Eye (tissue), 1 donor: ENCODE measurements at regions not wholly inside any gene's neighbourhood (a gene's known extent, or its start where the extent isn't known, plus 50 kb on each side); places are given as distances from the start of the nearest gene placed in this dataset.
"Not testable (repeated sequence)": the region's sequence is repeated elsewhere in the genome, so short reads cannot be mapped to it uniquely, and the experiment has no call there.

Source experiments
- DNase-seq: peaks from one replicate; pipeline ENCODE4 v3.0.0-alpha.2; 2015

GRCh38 chr3:33957176-33957575, 158.7 kb downstream of the PDCD6IP start:
- DNase-seq: no peak

DNA sequence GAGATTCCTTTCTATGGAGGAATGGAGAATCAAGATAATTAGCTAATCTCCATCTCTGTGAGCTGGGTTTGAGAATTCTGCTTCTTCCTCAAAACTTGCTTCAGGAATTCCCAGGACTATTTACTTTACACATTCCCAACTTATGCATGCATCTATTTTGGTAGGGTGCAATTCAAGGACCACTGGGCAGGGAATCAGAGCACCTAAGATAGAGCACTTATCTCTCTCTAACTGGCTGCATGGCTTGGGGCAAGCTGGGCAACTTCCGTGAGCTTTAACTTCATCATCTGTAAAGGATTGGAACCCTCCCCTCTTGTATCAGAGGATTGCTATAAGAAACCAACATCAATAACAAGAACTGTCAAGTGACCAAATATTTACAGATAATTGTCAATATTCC, 160.2 kb downstream of the PDCD6IP start:
- no peak for DNase-seq

DNA sequence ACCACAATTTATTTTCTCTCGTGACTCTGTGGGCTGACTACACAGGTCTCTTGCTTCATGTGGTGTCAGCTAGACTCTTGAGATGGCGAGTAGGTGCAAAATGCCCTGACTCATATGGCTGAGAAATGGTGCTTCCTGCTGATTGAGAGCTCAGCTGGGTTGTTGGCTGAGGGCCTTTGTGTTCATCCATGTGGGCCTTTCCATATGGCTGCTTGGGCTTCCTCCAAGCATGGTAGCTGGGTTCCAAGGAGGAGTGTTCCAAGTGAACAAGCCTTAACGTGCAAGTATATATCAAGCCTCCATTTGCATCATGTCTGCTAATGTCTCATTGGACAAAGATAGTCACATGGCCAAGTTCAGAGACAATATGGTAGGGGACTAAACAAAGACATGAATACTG, 164.0 kb downstream of the PDCD6IP start:
- DNase-seq: no peak

- not testable (repeated sequence) for DNase-seq
These were observed 171.8 kb downstream of the PDCD6IP start for GRCh38 chr3:33970180-33970579.

- no peak for DNase-seq
These were observed 172.6 kb downstream of the PDCD6IP start for GRCh38 chr3:33971055-33971454.

DNA sequence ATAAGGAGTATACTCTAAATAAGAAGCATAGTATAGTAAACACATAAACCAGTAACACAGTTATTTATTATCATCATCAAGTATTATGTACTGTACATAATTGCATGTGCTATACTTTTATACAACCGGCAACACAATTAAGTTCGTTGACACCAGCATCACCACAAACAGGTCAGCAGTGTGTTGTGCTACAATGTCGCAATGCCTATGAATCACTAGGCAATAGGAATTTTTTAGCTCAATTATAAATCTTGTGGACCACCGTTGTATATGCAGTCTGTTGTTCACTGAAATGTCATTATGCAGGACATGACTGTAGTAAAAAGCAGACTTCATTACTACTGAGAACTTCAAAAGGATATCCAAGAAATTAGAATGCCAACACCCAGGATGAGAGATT, 177.0 kb downstream of the PDCD6IP start:
- DNase-seq: no peak

DNA sequence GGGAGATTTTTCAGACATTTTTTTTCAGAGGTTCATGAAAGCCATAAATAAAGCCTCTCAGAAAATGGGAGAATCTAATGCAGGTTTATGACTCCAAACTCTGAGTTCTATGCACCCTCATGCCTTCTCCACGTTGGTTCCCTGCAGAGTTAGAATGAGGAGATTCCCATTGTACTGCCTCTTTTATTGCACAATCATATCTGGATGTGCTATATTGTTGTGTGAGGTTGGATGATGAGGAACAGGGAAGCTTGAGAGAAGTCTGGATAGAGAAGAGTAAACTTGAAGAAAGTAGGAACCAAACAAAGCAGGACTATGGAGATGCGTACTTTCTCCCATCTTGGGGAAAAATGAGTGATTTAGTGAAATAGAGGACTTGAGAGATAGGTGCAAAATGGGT, 178.8 kb downstream of the PDCD6IP start:
- no peak for DNase-seq

GRCh38 chr3:33980252-33980651, 181.8 kb downstream of the PDCD6IP start:
- DNase-seq: peak; percentile 41

DNA sequence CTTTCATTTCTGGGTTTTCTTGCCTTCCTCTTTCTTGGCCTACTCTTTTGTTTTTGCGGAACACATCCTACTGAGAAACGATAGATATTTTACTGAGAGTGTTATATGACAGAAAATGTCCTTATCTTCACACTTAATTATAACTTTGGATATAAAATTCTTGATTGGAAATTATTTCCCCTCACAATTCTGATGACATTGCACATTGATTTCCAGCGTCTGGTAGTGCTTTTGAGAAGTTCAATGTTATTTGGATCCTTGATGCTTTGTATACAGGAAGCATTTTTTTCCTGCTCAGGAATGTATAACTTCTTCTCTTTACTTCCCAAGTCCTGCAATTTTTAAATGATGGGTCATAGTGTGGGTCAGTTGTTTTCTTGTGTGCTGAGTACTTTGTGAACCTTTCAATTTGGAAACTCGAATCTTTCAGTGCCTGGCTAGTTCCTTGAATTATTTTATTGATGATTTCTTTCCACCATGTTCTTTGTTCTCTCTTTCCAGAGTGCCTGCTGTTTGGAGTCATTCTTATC, 183.9 kb downstream of the PDCD6IP start:
- DNase-seq: no peak

- not testable (repeated sequence) for DNase-seq
These were observed 184.5 kb downstream of the PDCD6IP start for GRCh38 chr3:33982949-33983348.

- no peak for DNase-seq
These were observed 190.8 kb downstream of the PDCD6IP start for GRCh38 chr3:33989229-33989628.

DNA sequence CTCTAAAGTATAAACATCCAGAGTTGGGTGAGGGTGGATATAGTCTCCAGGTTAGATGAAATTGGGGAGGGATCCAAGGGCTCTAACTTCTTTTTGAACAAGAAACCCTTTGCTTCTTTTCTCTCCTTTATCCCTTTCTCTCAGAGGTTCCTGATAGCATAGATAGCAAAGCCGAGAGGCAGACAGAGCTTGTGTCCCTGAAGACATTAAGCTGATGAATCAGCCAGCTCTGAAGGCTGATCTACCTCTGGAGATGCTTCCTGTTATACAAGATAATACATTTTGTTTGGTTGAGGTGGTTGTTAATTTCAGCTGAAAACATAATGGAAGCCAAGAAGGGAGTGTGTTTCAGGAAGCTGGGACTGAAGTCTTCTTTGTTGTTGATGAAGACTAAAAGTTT, 193.2 kb downstream of the PDCD6IP start:
- no peak for DNase-seq

DNA sequence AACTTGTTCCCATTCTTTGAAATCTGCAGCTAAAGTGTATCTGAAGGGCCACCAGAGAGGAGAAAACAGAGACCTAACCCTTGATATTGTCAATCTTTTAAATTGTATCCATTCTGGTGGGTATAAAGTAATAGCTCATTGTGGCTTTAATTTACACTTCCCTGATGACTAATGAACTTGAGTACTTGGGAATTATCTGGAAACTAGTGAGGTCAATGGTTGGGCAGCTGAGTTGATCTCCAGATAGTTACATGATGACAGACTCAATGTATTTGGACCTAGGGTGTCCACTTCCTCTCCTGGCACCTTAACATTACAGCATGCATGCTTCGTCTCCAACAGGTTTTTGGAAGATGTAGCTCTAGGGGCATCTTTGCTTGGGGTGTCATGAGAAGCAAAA, 195.2 kb downstream of the PDCD6IP start:
- no peak for DNase-seq

DNA sequence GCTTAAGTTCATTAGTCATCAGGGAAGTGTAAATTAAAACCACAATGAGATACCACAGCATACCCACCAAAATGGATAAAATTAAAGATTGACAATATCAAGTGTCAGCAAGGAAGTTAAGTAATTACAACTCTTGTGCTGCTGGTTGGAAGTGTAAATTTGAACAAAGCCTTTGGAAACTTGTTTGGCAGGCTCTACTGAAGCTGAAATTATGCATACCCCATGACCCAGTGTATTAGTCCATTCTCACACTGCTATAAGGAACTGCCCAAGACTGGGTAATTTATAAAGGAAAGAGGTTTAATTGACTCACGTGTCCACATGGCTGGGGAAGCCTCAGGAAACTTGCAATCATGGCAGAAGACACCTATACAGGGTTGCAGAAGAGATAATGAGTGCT, 196.1 kb downstream of the PDCD6IP start:
- DNase-seq: no peak

- DNase-seq: no peak
These were observed 201.9 kb downstream of the PDCD6IP start for GRCh38 chr3:34000301-34000700.

- no peak for DNase-seq
These were observed 202.6 kb downstream of the PDCD6IP start for GRCh38 chr3:34001022-34001421.

DNA sequence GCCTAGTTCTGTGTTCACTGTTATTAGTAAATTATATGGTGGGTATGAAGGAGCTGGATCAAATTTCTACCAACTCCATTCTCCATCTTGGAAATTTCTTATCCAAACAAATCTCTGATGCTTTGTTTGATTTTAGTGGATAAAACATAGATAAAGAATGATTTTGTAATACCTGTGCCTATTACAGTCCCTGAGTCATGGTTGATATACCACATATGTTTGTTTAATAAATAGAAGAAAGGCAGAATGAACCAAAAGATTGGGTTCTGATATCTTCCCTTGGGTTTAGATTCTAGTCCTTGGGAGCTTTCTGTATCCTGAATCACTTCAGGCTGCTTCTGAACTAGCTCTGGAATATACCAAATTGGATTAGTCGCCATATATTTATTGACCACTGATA, 203.6 kb downstream of the PDCD6IP start:
- no peak for DNase-seq

DNA sequence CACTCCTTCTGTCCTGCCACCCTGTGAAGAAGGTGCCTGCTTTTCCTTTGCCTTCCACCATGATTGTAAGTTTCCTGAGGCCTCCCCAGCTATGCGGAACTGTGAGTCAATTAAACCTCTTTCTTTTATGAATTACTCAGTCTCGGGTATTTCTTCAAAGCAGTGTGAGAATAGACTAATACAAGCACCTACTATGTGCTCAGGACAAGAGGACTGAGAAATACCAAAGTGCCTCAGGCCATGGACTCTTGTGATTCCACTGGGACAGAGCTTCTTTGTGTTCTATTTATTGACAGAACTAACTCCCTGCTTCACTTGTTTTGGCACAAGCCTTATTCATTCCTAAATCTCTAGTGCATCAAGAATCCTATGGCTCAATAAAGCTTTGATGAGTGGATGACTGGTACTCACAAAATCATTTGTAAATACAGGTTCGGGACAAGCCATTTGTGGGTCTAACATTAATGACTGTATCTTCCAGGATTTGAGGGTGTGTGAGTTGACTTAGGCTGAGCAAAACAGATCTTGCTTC, 204.2 kb downstream of the PDCD6IP start:
- no peak for DNase-seq

- DNase-seq: no peak
These were observed 207.5 kb downstream of the PDCD6IP start for GRCh38 chr3:34005886-34006285.

- DNase-seq: peak; percentile 32
These were observed 209.8 kb downstream of the PDCD6IP start for GRCh38 chr3:34008191-34008590.

DNA sequence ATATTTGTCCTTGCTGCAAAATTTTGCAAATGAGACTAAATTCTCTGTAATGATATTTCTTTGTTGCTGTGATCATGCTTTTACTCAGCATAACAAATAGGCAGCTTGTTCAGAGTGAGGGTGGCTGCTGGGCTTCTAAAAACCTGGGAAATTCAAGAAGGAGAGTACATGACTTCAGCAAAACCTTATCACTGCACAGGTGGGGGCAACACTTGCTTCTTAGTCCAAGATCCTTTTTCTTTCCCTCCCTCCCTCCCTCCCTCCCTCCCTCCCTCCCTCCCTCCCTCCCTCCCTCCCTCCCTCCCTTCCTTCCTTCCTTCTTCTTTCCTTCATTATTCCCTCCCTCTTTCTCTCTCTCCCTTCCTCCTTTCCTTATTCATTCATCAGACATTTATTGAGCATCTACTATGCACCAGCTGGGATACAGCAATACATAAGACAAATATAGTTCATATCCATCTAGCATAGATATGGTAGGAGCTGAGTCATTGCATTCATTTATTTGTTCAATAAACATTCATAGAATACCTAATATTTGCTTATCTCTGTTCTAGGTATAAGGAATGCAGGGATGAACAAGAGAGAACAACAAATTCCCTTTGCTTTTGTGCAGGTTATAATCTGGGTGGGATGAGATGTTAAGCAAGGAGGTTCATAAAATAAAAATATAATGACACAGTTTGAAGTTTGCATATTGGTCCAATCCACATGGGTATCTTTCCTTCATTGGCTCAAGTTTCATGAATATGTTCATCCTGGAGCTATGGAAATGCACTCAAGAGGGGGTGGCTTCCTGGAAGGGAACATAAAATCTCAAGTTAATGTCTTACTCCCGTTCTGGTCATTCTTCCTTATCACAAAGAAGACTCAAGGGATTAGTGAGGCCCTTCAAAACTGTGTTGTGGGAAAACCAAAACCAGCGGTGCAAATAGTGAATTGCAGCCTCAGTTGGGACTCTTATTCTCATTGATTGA, 210.7 kb downstream of the PDCD6IP start:
- DNase-seq: no peak

- DNase-seq: no peak
These were observed 213.0 kb downstream of the PDCD6IP start for GRCh38 chr3:34011171-34012101.

DNA sequence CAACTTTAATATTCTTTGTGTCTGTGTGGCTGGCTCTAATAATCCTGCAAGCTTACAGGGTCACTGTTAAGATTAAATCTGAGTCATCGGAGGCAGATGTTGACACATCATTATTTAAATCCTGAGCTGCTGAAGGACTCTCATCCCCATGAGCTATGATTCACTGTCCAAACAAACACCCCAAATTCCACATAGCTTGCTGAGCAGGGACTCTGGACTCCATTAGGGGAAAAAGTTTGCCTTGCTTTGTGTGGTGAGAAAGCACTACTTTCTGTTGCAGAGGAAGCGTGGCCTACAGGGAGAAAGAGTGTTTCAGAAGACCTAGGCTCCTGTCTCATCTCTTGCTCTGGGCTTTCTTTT, 213.7 kb downstream of the PDCD6IP start:
- peak; percentile 29 for DNase-seq
